ENCODE measurements at regions not wholly inside any gene's neighbourhood (a gene's known extent, or its start where the extent isn't known, plus 50 kb on each side); places are given as distances from the start of the nearest gene placed in this dataset.
"Not testable (repeated sequence)": the region's sequence is repeated elsewhere in the genome, so short reads cannot be mapped to it uniquely, and the experiment has no call there.

GRCh38 chr5:85395526-85395925 is 1010.8 kb upstream of the EDIL3 start:
- no peak for DNase-seq

GRCh38 chr5:85397451-85397850 is 1012.8 kb upstream of the EDIL3 start:
- DNase-seq = no peak

GRCh38 chr5:85428426-85428934 is 1043.8 kb upstream of the EDIL3 start:
- DNase-seq = no peak

- not testable (repeated sequence) for DNase-seq
Observed at GRCh38 chr5:85431726-85432125, 1047.0 kb upstream of the EDIL3 start.

- no peak for DNase-seq
Observed at GRCh38 chr5:85441156-85441555, 1056.5 kb upstream of the EDIL3 start.

- DNase-seq = no peak
Observed at GRCh38 chr5:85441853-85442252, 1057.2 kb upstream of the EDIL3 start.

GRCh38 chr5:85452322-85453025 is 1067.8 kb upstream of the EDIL3 start:
- no peak for DNase-seq

GRCh38 chr5:85453026-85453349 is 1068.3 kb upstream of the EDIL3 start:
- no peak for DNase-seq

GRCh38 chr5:85458319-85458718 is 1073.6 kb upstream of the EDIL3 start:
- no peak for DNase-seq

- no peak for DNase-seq
Observed at GRCh38 chr5:85462957-85463356, 1078.3 kb upstream of the EDIL3 start.

GRCh38 chr5:85466423-85466822 is 1081.7 kb upstream of the EDIL3 start:
- DNase-seq = no peak

GRCh38 chr5:85472749-85473148 is 1088.1 kb upstream of the EDIL3 start:
- no peak for DNase-seq

GRCh38 chr5:85475151-85475550 is 1090.5 kb upstream of the EDIL3 start:
- not testable (repeated sequence) for DNase-seq

GRCh38 chr5:85476617-85477016 is 1091.9 kb upstream of the EDIL3 start:
- no peak for DNase-seq

- no peak for DNase-seq
Observed at GRCh38 chr5:85479849-85480248, 1095.2 kb upstream of the EDIL3 start.

GRCh38 chr5:85484982-85485574 is 1100.4 kb upstream of the EDIL3 start:
- DNase-seq = no peak

GRCh38 chr5:85488295-85488694 is 1103.6 kb upstream of the EDIL3 start:
- no peak for DNase-seq

- DNase-seq = no peak
Observed at GRCh38 chr5:85500869-85501268, 1116.2 kb upstream of the EDIL3 start.

GRCh38 chr5:85512896-85513295 is 1104.8 kb upstream of the COX7C start:
- DNase-seq = no peak

- DNase-seq = no peak
Observed at GRCh38 chr5:85515588-85515987, 1102.2 kb upstream of the COX7C start.

- no peak for DNase-seq
Observed at GRCh38 chr5:85517386-85517785, 1100.4 kb upstream of the COX7C start.

- no peak for DNase-seq
Observed at GRCh38 chr5:85533341-85534047, 1084.2 kb upstream of the COX7C start.

GRCh38 chr5:85538362-85538761 is 1079.4 kb upstream of the COX7C start:
- no peak for DNase-seq

All from muscle of arm (tissue), 1 donor.